HL-60 (cell line): ENCODE measurements at regions not wholly inside any gene's neighbourhood (a gene's known extent, or its start where the extent isn't known, plus 50 kb on each side); places are given as distances from the start of the nearest gene placed in this dataset.

Source experiments
- CTCF ChIP-seq: IDR thresholded peaks from one replicate; pipeline ENCODE4 v1.5.1; 2011; ENCODE audit warnings: low read length, control low read depth, inconsistent platforms; ENCODE audit not compliant: insufficient read depth
- POLR2AphosphoS5 ChIP-seq: IDR thresholded peaks from 2 replicates; pipeline ENCODE4 v1.6.1; 2012; ENCODE audit warnings: low read depth

GRCh38 chr4:37531151-37531550 lies 155.0 kb downstream of the RELL1 start:
- TF ChIP-seq CTCF (no peak), POLR2AphosphoS5 (no peak)
